ENCODE measurements at regions not wholly inside any gene's neighbourhood (a gene's known extent, or its start where the extent isn't known, plus 50 kb on each side); places are given as distances from the start of the nearest gene placed in this dataset.

DNA sequence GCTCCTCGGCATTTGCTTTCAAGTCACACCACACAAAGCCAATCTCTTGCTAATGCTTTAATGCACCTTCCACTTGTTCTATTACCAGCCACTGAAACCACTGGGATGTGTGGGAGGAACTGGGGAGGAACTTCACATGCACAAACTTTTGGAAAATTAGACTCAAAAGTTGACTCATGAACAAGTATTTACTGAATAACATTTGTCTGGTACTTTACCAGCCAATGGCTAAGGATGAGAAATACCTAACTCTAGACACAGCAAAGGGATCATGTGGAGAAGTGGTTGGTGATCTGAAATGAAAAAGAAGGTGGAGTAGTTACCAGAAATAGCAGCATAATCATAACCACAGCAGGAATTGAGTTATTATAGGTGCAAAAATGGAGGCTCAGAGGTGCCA, 554.0 kb upstream of the NOX3 start:
- Histone ChIP-seq H3K4me3 (ENCODE audit: low read length) (no peak overlapping the region), H3K4me2 (ENCODE audit: low read length) (no peak overlapping the region), H3K36me3 (ENCODE audit: insufficient read depth, low read length) (no peaks in the 10 kb centered on the region), H4K20me1 (ENCODE audit: insufficient read depth) (no peaks in the 10 kb centered on the region), H3K9me3 (ENCODE audit: low read length) (no peaks in the 10 kb centered on the region), H3K79me2 (replicated peaks; ENCODE audit: insufficient read depth, low read length) (no peaks in the 10 kb centered on the region), H2AFZ (ENCODE audit: low read depth, low read length) (no peak overlapping the region), H3K9ac (ENCODE audit: low read length) (no peak overlapping the region), H3K27me3 (ENCODE audit: insufficient read depth, low read depth, low read length) (no peaks in the 10 kb centered on the region), H3K9me2 (ENCODE audit: insufficient read depth, low read length) (no peaks in the 10 kb centered on the region), H3F3A (ENCODE audit: insufficient read depth, low read length, poor library complexity, severe bottlenecking) (no peaks in the 10 kb centered on the region), H3K27ac (ENCODE audit: low read length) (no peak overlapping the region)
- TF ChIP-seq EZH2 (IDR thresholded peaks at IDR 0.05; ENCODE audit: borderline replicate concordance, insufficient read depth, low read length, poor library complexity, severe bottlenecking) (no peak), RAD21 (conservative IDR thresholded peaks at IDR 0.05) (no peak), SMC3 (conservative IDR thresholded peaks at IDR 0.05; ENCODE audit: poor library complexity) (no peak), TAF1 (IDR thresholded peaks at IDR 0.05; ENCODE audit: low read depth) (no peak), EP300 (conservative IDR thresholded peaks at IDR 0.05; ENCODE audit: poor library complexity, severe bottlenecking) (no peak), POLR2AphosphoS5 (IDR thresholded peaks at IDR 0.05) (no peak), MXI1 (conservative IDR thresholded peaks at IDR 0.05; ENCODE audit: poor library complexity, severe bottlenecking) (no peak)
- TF ChIP-seq, protein P1, sequence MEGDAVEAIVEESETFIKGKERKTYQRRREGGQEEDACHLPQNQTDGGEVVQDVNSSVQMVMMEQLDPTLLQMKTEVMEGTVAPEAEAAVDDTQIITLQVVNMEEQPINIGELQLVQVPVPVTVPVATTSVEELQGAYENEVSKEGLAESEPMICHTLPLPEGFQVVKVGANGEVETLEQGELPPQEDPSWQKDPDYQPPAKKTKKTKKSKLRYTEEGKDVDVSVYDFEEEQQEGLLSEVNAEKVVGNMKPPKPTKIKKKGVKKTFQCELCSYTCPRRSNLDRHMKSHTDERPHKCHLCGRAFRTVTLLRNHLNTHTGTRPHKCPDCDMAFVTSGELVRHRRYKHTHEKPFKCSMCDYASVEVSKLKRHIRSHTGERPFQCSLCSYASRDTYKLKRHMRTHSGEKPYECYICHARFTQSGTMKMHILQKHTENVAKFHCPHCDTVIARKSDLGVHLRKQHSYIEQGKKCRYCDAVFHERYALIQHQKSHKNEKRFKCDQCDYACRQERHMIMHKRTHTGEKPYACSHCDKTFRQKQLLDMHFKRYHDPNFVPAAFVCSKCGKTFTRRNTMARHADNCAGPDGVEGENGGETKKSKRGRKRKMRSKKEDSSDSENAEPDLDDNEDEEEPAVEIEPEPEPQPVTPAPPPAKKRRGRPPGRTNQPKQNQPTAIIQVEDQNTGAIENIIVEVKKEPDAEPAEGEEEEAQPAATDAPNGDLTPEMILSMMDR (IDR thresholded peaks at IDR 0.05; ENCODE audit: poor library complexity, severe bottlenecking): no peak
- TF ChIP-seq, protein P2, sequence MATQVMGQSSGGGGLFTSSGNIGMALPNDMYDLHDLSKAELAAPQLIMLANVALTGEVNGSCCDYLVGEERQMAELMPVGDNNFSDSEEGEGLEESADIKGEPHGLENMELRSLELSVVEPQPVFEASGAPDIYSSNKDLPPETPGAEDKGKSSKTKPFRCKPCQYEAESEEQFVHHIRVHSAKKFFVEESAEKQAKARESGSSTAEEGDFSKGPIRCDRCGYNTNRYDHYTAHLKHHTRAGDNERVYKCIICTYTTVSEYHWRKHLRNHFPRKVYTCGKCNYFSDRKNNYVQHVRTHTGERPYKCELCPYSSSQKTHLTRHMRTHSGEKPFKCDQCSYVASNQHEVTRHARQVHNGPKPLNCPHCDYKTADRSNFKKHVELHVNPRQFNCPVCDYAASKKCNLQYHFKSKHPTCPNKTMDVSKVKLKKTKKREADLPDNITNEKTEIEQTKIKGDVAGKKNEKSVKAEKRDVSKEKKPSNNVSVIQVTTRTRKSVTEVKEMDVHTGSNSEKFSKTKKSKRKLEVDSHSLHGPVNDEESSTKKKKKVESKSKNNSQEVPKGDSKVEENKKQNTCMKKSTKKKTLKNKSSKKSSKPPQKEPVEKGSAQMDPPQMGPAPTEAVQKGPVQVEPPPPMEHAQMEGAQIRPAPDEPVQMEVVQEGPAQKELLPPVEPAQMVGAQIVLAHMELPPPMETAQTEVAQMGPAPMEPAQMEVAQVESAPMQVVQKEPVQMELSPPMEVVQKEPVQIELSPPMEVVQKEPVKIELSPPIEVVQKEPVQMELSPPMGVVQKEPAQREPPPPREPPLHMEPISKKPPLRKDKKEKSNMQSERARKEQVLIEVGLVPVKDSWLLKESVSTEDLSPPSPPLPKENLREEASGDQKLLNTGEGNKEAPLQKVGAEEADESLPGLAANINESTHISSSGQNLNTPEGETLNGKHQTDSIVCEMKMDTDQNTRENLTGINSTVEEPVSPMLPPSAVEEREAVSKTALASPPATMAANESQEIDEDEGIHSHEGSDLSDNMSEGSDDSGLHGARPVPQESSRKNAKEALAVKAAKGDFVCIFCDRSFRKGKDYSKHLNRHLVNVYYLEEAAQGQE (IDR thresholded peaks at IDR 0.05; ENCODE audit: borderline replicate concordance): no peak

DNA sequence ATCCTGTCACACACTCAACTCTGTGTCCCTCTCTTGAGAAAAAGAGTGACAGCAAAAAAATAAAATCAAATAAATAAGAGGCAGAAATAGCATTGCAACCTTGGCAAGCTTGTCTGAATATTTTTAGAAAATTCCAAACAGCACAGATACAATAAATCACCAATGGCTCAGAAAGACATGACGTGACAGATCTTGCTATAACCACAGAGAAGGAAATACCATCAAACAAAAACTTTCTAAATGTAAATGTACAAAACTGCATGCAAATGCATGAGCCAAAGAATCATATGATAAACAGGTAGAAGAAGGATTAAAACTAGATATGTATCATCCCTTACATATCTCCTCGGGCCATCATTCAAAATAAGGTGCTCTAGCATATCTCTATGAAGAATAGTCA, 549.2 kb upstream of the NOX3 start:
- H3F3A ChIP-seq (ENCODE audit: insufficient read depth, low read length, poor library complexity, severe bottlenecking): no peaks in the 10 kb centered on the region
- H3K36me3 ChIP-seq (ENCODE audit: insufficient read depth, low read length): no peaks in the 10 kb centered on the region
- no peak overlapping the region for H3K4me2 ChIP-seq (ENCODE audit: low read length)
- H3K9me3 ChIP-seq (ENCODE audit: low read length): no peaks in the 10 kb centered on the region
- no peak for TF ChIP-seq EP300 (conservative IDR thresholded peaks at IDR 0.05; ENCODE audit: poor library complexity, severe bottlenecking)
- no peak for TF ChIP-seq SMC3 (conservative IDR thresholded peaks at IDR 0.05; ENCODE audit: poor library complexity)
- TF ChIP-seq MXI1 (conservative IDR thresholded peaks at IDR 0.05; ENCODE audit: poor library complexity, severe bottlenecking): no peak
- TF ChIP-seq, protein P2 (IDR thresholded peaks at IDR 0.05; ENCODE audit: borderline replicate concordance): no peak
- TF ChIP-seq, protein P1 (IDR thresholded peaks at IDR 0.05; ENCODE audit: poor library complexity, severe bottlenecking): no peak
- TF ChIP-seq POLR2AphosphoS5 (IDR thresholded peaks at IDR 0.05): no peak
- TF ChIP-seq TAF1 (IDR thresholded peaks at IDR 0.05; ENCODE audit: low read depth): no peak
- no peak for TF ChIP-seq RAD21 (conservative IDR thresholded peaks at IDR 0.05)
- TF ChIP-seq EZH2 (IDR thresholded peaks at IDR 0.05; ENCODE audit: borderline replicate concordance, insufficient read depth, low read length, poor library complexity, severe bottlenecking): no peak
- no peak overlapping the region for H2AFZ ChIP-seq (ENCODE audit: low read depth, low read length)
- no peak overlapping the region for H3K9ac ChIP-seq (ENCODE audit: low read length)
- no peaks in the 10 kb centered on the region for H3K27me3 ChIP-seq (ENCODE audit: insufficient read depth, low read depth, low read length)
- H3K27ac ChIP-seq (ENCODE audit: low read length): no peak overlapping the region
- no peaks in the 10 kb centered on the region for H3K79me2 ChIP-seq (replicated peaks; ENCODE audit: insufficient read depth, low read length)
- H4K20me1 ChIP-seq (ENCODE audit: insufficient read depth): no peaks in the 10 kb centered on the region
- H3K4me3 ChIP-seq (ENCODE audit: low read length): no peak overlapping the region
- H3K9me2 ChIP-seq (ENCODE audit: insufficient read depth, low read length): no peaks in the 10 kb centered on the region

All from neural cell (in vitro differentiated cells).